ENCODE measurements at regions not wholly inside any gene's neighbourhood (a gene's known extent, or its start where the extent isn't known, plus 50 kb on each side); places are given as distances from the start of the nearest gene placed in this dataset.

DNA sequence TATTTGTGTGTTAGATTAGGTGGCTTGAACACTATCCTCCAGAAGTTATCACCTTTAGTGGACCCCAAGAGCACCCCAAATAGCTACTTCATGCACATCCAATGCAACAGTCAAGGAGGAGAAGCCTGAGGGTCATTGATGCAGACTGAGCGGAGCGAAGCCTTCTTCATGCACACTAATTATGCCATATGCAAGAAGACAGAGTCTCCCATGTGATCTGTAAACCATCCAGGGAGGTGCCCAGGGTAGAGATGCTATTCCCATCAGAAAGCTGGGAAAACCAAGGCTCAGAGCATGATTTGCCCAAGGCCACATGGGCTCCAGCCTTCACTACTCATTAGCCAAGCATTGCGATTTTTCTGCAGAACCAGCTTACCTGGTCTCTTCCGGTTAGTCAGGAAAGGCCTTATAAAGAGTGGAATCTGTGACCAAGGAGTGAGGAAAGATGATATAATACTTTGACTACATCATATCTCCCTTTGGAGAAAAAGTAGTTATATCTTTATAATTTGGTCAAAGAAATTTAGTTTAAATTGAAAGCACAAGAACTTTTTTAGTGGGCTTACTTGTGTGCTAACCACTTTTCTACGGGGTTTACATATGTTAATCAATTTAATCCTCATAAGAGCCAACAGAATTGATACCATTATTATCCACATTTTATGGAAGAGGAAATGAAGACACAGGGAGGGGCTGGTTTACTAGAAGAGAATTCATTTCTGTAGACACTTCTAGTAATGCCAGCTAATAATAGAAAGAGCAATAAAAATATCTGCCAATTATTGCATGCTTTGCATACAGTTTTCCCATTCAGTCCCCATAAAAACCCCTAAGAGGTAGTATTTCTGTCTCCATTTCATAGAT lies 220.0 kb downstream of the ESM1 start:
- no peak for DNase-seq

DNA sequence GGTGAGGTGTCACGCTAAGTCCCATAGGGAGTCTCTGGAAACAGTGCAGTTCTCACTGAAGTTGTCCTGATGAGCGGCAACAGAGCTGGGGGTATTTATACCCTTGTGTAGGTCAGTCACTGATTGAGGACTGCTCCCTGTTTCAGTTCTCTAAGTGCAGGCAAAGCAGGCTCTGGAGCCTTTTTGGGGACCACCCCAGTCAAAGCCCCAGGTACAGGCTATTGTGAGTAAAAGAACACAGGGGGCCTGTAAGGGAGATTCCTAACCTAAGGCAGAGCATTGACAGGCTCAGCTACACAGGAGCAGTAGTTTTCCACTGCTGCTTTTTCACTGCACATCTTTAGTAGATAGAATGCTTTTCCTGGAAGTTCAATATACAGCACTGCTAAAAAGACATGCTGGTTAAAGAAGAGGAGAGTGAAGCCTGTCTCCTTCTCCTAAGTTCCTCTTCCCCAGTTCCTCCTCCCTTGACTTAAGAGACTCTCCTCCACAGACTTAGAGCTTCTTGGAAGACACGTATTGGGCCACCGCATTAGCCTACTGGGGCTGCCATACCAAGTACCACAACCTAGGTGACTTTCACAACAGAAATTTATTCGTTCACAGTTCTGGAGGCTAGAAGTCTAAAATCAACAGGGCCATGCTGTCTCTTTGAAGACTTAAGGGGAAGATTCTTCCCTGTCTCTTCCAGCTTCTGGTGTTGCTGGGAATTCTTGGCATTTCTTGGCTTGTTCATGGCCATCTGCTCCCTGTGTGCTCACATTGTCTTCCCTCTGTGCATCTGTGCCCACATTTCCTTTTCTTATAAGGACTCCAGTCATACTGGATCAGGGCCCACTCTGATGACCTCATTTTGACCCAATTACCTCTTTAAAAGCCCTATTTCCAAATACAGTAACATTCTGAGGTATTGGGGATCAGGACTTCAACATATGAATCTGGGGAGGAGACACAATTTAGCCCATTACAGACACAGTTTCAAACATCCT lies 221.0 kb downstream of the ESM1 start:
- DNase-seq, result no peak

DNA sequence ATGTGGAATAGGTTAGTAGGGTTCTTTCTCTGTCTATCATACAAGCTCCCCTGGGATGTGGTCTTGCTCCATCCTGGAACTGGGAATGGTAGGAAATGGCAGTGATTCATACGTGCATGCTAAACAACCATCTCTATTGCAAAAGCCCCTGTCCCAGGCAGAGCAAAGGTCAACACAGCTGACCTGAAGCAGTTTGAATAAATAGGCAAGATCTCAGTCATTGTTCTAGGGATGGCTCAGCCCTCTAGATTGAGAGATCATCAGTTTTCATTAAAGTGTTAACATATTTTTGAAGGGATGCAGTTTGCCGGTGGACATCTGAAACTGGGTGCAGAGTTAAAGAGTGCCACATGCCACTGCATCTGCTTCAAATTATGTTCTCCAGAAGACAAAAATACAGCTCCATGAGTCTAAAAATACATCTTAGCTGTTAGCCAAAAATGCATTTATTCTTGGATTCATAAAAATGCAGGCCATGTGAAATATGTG lies 224.1 kb downstream of the ESM1 start:
- no peak for DNase-seq

DNA sequence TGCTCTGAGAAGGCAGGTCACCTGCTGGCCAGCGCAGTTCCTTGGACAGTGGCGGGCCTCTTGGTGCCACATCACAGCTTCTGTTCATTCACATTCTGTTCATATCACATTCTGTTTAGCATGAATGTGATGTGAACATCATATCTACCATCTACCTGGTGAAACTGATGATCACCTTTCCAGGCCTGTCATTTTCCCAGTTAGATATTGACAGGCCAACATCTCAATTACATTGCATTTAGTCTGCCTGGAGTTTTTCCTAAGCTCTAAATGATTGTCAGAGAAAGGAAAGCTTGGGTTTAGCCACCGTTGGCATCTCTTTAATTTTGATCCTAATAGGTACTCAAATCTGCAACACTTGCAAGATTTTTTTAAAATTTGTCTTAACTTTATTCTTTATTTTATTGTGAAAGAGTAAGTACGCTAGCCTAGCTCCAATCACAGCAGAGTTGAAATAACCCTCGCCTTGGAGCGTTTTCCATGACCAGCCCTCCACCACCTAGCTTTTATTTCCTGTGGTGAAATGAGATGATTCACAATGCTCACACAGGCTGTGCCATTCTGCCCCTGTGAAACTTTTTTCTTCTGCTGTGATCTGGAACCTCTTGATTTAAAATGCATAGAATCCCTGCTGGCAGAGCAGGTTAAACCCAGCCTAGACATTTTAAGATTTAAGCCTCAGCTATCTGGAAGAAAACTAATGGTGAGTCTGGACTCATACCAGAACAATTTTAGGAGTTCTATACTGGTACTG lies 225.0 kb downstream of the ESM1 start:
- DNase-seq, result no peak

DNA sequence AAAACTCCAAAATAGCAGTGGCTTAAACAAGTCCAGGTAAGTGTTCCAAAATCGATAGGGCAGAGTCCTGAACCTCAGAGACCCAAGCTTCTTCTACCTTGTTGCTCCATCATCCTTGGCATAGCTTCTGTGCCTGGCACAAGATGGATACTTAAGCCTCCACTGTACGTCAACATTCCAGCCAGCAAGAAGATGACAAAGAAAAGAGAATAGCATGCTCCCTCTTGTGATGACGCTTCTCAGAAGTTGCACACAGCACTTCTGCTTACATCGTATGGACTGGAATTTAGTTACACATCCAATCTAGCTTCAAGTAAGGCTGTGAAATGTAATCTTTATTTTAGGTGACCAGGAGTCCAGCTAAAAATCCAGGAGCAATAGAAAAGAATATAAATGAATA lies 227.4 kb downstream of the ESM1 start:
- DNase-seq, result no peak

DNA sequence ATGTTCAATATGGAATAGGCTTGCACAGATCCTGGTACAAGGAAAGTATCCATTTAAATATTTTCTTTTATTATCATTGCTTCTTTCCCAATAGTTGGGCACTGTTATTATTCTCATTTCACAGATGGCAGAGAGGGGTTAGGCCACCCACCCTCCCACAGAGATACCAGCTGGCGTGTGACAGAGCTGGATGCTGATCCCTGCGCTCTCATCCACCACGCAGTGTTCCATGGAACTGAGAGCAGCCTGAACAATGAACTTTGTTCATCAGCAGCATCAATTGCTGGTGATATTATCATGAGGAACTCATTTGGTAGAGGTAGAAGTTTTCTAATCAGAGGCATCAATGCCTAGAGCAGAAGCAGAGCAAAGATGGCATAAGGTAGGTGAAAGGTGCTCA lies 227.9 kb downstream of the ESM1 start:
- DNase-seq, result no peak

DNA sequence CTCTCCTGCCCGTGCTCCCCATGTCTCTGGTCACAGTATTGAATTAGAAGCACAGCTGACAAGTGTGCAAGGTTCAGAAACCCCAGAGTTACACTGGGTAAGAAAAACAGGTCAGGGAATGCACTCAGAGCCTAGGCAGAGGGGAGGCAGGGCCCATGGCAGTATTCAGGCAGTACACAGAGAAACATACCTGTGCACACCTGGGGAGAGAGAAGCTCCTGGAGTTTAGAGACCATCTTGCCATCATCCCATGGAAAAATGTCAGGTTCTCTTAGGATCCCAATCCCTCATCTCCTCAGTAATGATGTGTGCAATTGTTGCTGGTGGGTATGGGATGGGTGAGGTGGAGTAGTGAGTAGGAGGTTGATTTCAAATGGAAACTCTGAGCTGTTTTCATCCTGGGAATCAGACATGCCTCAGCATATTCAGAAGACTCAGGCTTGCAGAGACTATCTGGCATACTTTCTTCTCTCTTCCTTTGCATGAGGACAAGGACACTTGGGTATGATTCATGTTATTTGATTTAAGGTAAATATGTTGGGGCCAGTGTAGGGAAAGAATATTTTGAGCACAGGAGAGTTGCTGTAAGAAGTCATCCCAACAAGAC lies 228.5 kb downstream of the ESM1 start:
- no peak for DNase-seq

DNA sequence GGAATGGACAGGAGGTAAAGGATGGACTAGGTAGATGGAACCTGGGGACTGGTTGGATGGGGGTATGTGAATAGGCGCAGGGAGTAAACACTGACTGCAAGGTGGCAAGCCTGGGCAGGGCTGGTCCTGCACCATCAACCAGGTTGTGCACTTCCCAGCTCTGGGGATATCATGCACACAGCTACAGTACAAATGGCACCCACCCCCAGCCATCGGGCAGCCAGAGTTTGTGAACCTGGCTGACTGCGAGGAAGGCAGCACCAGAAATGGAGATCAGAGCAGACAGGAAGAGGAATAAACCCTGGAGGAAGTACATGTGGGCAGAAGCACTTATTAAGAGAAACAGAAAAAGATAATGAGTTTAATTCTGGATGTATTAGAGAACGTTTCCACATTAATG lies 229.1 kb downstream of the ESM1 start:
- no peak for DNase-seq

DNA sequence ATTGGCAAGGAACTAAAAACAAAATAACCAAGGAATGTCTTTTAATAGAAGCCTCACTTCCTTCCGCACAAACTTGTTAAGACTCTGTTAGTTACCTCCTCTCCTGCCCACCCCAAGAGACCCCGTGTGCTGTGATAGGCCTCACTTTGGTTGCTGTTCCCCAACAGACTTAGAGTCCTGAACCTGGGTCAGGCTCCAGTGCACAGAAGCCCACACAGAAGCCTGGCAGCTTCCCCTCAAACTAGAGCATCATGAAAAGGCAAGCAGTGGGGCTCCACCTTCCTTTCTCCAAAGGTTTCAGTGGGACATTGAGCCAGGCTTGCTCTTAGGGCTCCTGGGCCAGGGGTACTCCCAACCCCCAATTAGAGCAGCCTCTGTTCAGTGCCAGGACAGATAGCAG lies 230.5 kb downstream of the ESM1 start:
- DNase-seq, result no peak

DNA sequence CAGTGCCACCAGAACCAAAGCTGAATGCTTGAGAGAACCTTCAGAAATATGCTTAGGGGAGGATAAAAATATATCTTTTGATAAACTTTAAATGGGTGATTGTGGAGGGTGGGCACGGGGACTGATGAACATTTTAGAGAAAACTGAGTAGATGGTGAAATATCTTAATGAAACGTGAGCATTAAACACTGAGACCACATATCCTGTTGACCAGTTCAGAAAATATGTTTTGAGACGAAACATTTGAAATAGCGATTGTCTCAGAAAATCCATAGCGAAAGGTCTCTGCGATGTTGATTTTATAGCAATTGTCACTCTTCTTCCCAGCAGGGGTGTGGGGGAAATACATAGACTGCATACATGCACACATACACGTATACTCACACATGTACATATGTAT lies 231.0 kb downstream of the ESM1 start:
- DNase-seq, result no peak

DNA sequence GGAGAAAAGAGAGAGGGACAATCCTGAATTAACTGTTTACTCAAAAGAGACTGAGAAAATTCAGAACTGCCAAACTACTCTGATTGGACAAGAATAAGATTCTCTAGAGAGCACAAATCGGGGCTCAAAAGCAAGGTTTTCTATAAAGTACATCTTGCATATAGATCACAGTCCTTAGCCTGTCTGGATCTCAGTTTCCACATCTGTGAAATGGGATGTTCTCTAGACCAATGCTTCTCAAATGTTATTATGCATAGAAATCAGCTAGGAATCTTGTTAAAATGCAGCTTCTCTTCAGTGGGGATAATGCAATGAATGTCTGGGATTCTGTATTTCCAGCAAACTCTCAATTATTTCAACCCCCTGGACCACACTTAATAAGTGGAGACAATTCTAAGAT lies 231.6 kb downstream of the ESM1 start:
- DNase-seq, result no peak

DNA sequence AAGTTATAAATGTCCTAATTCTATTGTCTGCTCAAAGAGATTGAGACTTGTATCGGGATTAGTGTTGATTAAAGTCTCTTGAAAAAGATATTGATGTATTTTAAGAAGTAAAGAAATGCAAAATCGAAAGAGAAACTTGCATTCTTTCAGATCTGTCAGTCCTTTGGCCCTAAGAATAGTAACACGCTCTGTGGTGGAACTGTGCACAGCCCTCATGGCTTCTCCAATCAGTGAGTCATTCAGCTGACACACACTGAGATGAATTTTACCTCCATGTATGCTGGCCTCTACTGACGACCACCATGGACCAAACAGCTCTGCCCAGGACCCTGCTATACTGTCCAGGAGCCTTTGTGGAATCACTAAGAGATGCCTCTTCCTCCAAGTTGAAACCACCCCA lies 232.4 kb downstream of the ESM1 start:
- no peak for DNase-seq

DNA sequence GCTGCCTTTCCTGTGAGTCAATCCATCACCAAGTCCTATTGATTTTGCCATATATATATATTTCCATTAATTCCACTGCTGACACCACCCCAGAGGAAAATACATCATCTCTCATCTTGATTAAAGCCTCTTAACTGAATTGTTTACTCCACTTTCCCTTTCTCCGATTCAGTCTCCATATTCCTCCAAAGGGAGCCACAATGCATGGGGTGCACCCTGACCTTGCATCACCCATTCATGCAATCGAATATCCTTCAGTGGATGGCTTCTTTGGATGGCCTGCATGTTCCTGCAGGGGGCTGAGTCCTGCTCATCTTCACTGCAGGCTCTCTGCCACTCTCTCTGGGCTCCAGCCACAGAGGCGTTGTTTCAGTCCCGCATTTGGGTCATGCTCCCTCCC lies 231.0 kb downstream of the SNX18 start:
- DNase-seq, result no peak

DNA sequence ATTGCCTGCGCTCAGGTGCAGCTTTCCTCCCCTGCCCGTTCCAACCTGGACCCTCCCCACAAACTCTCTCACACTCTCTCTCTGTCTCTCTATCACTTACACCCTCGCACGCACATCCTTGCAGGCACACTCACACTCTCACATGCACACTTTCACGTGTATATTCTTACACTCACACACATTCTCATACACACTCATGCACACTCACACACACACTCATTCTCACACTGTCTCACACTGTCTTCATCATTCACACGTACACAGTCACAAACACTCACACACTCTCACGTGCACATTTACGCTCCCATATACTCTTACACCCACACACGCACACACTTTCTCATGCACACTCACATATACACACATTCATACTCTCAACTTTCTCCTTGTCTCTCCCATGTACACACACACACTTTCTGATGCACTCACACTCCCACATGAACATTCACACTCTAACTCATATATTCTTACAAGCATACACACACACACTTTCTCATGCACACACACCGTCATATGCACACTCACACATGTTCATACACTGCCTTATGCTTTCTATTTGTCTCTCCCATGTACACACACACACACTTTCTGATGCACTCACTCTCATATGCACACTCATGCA lies 229.3 kb downstream of the SNX18 start:
- no peak for DNase-seq

DNA sequence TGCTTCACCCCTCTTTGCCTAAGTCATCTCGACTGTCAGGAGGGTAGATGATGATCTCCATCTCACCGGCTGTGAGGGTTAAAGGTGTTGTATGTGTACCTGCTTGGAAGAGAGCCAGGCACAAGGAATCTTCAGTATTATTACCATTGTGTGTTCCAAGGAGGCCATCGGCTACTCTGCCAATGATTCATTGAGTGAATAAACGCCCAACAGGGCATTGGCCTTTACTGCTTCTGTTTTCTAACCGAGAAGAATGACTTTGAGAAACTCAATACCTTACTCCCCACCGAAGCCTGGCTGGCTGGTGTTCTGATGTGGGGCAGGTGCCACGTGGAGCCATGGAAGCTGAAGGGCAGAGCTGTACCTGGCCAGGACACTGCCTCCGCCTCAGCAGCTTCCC lies 228.8 kb downstream of the SNX18 start:
- no peak for DNase-seq

DNA sequence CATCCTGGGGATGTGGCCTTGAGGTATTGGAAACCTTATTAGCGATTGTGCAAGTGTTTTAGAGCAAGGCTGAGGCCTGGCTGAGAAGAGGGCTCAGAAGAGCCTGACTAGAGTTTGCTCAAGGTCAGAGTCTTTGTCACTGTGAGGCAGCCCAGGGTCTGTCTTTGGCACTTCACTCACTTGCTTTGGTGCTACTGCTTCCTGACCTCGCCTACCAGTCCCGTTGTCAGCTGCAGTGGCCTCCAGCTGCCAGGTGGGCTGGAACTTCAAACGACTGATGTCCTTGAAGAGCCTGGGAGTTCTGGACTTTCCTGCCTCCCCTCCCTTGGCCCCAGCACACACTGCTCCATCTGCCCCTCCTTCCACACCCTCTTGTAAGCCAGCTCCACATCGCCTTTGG lies 228.0 kb downstream of the SNX18 start:
- no peak for DNase-seq

DNA sequence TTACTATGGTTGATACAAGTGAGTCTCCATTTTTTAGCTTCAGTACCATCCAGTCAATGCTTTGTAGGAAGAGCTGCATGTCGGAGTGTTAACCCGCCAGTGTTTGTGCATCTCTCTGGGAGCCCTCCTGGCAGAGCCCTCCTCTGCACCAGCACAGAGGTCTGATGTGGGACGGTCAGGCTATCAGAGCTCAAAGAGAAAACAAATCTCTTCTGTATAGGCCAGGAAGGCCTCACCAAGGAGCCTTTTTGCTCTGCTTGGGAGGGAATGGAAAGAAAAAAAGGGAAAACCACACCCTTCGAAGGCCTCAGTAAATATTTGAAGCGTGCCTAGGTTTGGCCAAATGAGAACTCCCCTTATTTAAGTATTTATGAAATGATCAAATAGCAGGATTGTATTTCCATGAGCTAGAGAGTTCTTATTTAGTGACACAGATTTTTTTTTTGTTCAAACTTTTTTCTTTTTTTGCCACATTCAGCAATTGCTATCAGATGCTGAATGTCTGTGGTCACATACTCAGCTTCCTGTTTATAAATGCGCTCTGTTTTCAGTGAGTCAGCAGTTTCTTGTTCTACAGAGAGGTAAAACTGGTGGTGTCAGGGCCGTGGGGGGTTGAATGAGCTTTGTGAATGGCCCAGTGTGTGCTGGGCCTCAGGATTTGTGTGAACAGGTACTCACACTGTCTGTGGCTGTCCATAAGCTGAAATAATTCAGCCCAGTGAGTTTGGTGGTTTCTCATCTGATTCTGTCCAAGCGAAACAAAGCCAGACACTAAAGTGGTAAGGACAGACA lies 226.6 kb downstream of the SNX18 start:
- peak; percentile 25 to 47 for DNase-seq

DNA sequence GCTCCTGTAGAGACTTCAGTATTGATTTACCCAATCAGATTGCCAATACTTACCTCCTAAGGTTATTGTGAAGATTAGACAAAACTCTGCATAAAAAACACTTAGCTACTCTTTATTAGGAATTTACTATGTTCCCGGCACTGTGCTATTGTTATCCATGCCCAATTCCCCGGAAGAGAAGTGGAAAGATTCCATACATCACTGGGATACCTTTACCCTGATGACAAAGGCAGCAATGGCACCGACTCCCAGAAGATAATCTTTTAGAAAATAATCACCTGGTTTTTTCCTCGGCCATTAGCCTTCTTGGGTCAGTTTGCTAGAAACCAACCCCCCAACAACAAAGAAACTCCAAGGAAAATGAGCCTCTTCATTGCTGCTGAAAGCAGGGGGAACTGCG lies 226.0 kb downstream of the SNX18 start:
- DNase-seq, result no peak

DNA sequence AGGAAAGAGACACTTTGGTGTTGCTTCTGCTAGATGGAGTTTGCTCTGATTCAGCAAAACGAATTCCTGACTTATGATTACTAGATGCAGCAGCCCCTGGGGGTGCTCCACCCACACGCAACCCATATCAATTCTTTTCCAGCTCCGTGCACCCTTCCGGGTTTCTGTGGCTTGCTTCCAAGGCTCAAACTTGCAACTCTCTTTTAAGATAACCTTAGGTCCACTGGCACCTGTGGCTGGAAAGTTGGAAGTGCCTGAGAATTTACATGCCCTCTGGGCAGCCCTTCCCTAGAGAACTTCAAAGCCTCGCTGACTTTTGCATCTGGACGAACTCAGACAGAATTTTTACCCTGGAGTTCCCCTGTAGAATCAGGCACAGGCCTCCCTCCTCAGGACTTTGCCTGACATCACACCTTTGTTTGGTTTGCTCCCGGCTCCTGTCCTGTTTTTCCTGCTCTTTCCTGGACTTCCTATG lies 224.9 kb downstream of the SNX18 start:
- no peak for DNase-seq

DNA sequence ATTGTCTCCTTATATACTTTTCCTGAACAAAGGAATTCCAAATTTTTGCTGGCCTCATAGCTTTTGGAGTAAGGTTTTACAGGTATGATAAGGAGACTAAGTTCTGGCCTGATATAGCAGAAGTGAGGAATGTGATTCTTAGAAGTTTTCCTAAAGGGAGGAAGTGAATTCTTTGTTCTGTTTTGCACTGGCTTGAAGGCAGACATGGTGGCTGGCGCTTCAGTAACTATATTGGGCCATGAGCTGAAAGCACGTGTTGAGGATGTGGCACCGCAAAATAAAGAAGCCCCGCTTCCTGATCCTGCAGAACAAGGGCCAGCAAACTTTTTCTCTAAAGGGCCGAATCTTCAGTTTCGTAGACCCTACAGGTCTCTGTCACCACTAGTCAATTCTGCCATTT lies 224.2 kb downstream of the SNX18 start:
- DNase-seq, result no peak

DNA sequence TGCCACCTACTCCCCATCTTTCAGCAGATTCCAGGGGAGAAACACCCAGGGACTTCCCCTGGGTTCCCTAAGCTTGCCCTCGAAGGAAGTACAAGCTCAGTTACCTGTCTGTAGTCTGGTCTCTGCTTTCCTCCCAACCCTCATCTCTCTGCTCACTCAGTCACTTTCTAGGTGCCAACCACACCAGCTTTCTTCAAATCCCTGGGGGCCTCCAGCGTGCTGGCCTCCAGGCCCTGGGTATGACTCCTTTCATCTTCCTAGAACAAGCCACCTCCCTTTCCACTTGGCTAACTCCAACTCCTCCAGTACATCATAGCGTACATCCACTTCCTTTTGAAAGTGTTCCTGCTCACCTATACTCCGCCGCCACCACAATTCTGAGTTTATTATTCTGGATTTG lies 222.6 kb downstream of the SNX18 start:
- DNase-seq, result no peak
